Upper lobe of left lung (tissue), 4 donors: ENCODE measurements at regions not wholly inside any gene's neighbourhood (a gene's known extent, or its start where the extent isn't known, plus 50 kb on each side); places are given as distances from the start of the nearest gene placed in this dataset.
A peak's percentile ranks its signal among the peaks of the same experiment; 100 is the strongest.
"Not testable (repeated sequence)": the region's sequence is repeated elsewhere in the genome, so short reads cannot be mapped to it uniquely, and the experiment has no call there.

Experiments used
- EP300 ChIP-seq, 4 donors: sonication (generic); formaldehyde crosslinking; IDR thresholded peaks; one replicate each; pipeline ENCODE4 v1.5.1; 2017; ENCODE audit warnings: antibody characterized with exemption in 4 of 4, control low read depth in 2 of 4
- POLR2A ChIP-seq, 4 donors: fragments of 450-650 bp; IDR thresholded peaks; one replicate each; pipeline ENCODE4 v1.5.1; 2016 to 2017; ENCODE audit warnings: antibody characterized with exemption in 4 of 4, mild to moderate bottlenecking in 2 of 4
- POLR2AphosphoS5 ChIP-seq, 2 donors: sonication (generic); formaldehyde crosslinking; IDR thresholded peaks; one replicate each; pipeline ENCODE4 v1.5.1; 2017; ENCODE audit warnings: antibody characterized with exemption in 2 of 2
- TF ChIP-seq, protein P1 (sequence below), 6 experiments: fragments of 450-650 bp in 4 of 6; fragments of 200-600 bp in 2 of 6; sonication (generic) in 2 of 6; IDR thresholded peaks; one replicate each; pipeline ENCODE4 v1.5.1; 2016 to 2019; ENCODE audit warnings: antibody characterized with exemption in 6 of 6

GRCh38 chr19:27802293-27802692, 1410.7 kb downstream of the UQCRFS1 start:
- TF ChIP-seq, protein P1, sequence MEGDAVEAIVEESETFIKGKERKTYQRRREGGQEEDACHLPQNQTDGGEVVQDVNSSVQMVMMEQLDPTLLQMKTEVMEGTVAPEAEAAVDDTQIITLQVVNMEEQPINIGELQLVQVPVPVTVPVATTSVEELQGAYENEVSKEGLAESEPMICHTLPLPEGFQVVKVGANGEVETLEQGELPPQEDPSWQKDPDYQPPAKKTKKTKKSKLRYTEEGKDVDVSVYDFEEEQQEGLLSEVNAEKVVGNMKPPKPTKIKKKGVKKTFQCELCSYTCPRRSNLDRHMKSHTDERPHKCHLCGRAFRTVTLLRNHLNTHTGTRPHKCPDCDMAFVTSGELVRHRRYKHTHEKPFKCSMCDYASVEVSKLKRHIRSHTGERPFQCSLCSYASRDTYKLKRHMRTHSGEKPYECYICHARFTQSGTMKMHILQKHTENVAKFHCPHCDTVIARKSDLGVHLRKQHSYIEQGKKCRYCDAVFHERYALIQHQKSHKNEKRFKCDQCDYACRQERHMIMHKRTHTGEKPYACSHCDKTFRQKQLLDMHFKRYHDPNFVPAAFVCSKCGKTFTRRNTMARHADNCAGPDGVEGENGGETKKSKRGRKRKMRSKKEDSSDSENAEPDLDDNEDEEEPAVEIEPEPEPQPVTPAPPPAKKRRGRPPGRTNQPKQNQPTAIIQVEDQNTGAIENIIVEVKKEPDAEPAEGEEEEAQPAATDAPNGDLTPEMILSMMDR (IDR thresholded peaks at IDR 0.05): peak in 1 of 6 experiments; percentile 23
- TF ChIP-seq POLR2AphosphoS5, EP300, POLR2A (IDR thresholded peaks at IDR 0.05): not testable (repeated sequence)
